ENCODE measurements at regions not wholly inside any gene's neighbourhood (a gene's known extent, or its start where the extent isn't known, plus 50 kb on each side); places are given as distances from the start of the nearest gene placed in this dataset.

DNA sequence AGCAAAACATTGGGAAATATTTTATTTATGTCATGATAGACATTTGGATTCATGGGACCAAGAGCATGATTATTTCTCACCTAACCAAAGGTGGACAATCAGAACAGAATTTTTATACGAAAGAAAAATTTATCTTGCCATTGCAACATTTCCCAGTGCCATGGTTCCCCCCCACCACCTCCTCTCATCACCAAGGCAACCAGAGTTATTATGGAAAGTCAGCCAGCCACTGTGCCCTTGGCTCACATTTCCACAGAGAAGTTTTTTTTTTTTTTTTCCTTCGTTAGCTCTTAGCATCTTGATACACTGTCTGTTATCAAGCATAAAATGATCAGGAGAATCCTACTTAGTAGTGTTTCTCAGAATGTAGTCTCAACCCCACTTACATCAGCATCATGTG, 176.4 kb upstream of the TMTC1 start:
- peaks cover 12% of the 10 kb centered on the region for H3K4me1 Mint-ChIP-seq (ENCODE audit: low read depth)
- peaks cover 12% of the 10 kb centered on the region for H3K9me3 Mint-ChIP-seq (ENCODE audit: low read depth)
- TF ChIP-seq, protein P1, sequence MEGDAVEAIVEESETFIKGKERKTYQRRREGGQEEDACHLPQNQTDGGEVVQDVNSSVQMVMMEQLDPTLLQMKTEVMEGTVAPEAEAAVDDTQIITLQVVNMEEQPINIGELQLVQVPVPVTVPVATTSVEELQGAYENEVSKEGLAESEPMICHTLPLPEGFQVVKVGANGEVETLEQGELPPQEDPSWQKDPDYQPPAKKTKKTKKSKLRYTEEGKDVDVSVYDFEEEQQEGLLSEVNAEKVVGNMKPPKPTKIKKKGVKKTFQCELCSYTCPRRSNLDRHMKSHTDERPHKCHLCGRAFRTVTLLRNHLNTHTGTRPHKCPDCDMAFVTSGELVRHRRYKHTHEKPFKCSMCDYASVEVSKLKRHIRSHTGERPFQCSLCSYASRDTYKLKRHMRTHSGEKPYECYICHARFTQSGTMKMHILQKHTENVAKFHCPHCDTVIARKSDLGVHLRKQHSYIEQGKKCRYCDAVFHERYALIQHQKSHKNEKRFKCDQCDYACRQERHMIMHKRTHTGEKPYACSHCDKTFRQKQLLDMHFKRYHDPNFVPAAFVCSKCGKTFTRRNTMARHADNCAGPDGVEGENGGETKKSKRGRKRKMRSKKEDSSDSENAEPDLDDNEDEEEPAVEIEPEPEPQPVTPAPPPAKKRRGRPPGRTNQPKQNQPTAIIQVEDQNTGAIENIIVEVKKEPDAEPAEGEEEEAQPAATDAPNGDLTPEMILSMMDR (IDR thresholded peaks at IDR 0.05) = no peak
- peaks cover 6% of the 10 kb centered on the region for H3K27me3 Mint-ChIP-seq (ENCODE audit: low read depth)
- no peaks in the 10 kb centered on the region for H3K36me3 Mint-ChIP-seq (ENCODE audit: low read depth)
- peak overlapping the region; percentile 4 for H3K27ac Mint-ChIP-seq (ENCODE audit: unreplicated experiment)
- no peak overlapping the region for H3K4me3 Mint-ChIP-seq (ENCODE audit: unreplicated experiment)
- no peak for DNase-seq (ENCODE audit: low spot score)

DNA sequence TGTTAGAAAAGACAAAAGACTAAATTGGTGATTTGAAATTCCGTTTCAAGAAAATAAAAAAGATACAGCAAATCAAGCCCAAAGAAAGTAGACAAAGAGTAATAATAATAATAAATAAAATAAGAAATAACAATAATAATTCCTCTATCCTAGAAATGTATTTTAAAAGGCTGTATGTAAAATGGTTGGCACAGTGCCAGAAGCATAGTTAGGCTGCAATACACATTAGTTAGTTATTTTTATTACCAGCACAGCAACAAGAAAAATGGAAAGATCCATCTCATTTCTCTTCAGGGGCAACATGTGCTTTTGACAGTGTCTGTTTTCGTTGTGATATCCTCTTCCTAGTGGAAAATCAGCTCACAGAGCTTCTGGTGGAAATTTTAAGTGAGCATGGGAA, 174.1 kb upstream of the TMTC1 start:
- no peak overlapping the region for H3K4me3 Mint-ChIP-seq (ENCODE audit: unreplicated experiment)
- TF ChIP-seq, protein P1 (IDR thresholded peaks at IDR 0.05) = no peak
- no peak for DNase-seq (ENCODE audit: low spot score)
- no peaks in the 10 kb centered on the region for H3K36me3 Mint-ChIP-seq (ENCODE audit: low read depth)
- H3K27ac Mint-ChIP-seq (ENCODE audit: unreplicated experiment) = no peak overlapping the region
- H3K27me3 Mint-ChIP-seq (ENCODE audit: low read depth) = no peaks in the 10 kb centered on the region
- H3K4me1 Mint-ChIP-seq (ENCODE audit: low read depth) = peaks cover 12% of the 10 kb centered on the region
- H3K9me3 Mint-ChIP-seq (ENCODE audit: low read depth) = peaks cover 13% of the 10 kb centered on the region

DNA sequence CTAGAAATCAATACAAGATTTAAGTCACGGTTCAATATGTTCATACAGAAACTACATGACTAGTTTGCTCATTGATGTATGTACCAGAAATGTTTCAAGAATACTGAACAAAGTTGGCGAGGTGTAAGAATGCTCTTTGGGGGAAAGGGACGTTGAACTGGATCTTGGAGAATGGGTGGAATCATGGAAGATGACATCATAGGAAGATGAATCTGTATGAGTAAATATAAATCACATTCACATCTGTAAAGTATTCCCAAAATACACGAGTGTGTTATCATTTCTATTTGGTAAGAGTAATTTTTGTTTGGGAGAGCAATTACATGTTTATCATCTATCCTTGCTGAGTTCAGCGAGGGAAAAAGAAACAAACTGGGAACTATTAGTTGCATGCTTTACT, 162.2 kb upstream of the TMTC1 start:
- no peak overlapping the region for H3K27ac Mint-ChIP-seq (ENCODE audit: unreplicated experiment)
- peaks cover 16% of the 10 kb centered on the region for H3K4me1 Mint-ChIP-seq (ENCODE audit: low read depth)
- no peak overlapping the region for H3K4me3 Mint-ChIP-seq (ENCODE audit: unreplicated experiment)
- TF ChIP-seq, protein P1 (IDR thresholded peaks at IDR 0.05) = no peak
- no peak for DNase-seq (ENCODE audit: low spot score)
- H3K9me3 Mint-ChIP-seq (ENCODE audit: low read depth) = peaks cover 2% of the 10 kb centered on the region
- H3K36me3 Mint-ChIP-seq (ENCODE audit: low read depth) = peaks cover 1% of the 10 kb centered on the region
- peaks cover 7% of the 10 kb centered on the region for H3K27me3 Mint-ChIP-seq (ENCODE audit: low read depth)

DNA sequence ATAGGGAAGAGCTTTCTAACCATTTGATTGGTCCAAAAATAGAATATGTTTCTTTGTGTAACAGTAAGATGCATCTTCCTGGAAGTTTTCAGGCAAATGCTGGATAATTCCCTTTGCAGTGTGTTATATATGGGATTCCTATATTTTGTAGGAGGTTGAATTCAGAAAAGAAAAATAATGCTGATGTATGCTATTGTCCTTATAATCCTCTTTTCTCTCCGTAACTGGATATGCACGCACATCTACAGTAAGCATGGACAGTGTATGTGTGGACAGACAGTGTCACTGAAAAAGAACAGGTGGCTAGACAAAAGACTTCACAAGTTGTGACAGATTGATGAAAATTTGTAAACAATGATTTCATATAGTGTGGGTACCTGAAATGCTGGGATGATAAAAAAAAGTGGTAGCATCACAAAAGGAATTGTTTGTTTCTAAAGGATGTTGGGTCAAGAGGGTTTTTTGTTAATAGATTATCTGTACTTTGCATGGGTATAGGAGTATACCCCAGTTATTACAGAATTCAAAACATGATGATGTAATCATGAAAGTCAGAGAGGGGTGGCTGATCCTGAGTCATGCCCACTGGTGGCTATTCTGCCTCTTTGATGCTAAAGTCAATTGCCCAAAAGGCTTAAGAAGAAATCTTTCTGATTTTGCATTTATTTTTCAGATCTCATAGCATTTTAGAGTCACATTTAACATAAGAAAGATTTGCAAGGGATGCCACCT, 160.7 kb upstream of the TMTC1 start:
- no peak overlapping the region for H3K4me3 Mint-ChIP-seq (ENCODE audit: unreplicated experiment)
- peaks cover 6% of the 10 kb centered on the region for H3K36me3 Mint-ChIP-seq (ENCODE audit: low read depth)
- DNase-seq (ENCODE audit: low spot score) = no peak
- no peak overlapping the region for H3K27ac Mint-ChIP-seq (ENCODE audit: unreplicated experiment)
- TF ChIP-seq, protein P1 (IDR thresholded peaks at IDR 0.05) = no peak
- H3K9me3 Mint-ChIP-seq (ENCODE audit: low read depth) = peaks cover 7% of the 10 kb centered on the region
- H3K4me1 Mint-ChIP-seq (ENCODE audit: low read depth) = peaks cover 16% of the 10 kb centered on the region
- peaks cover 4% of the 10 kb centered on the region for H3K27me3 Mint-ChIP-seq (ENCODE audit: low read depth)

DNA sequence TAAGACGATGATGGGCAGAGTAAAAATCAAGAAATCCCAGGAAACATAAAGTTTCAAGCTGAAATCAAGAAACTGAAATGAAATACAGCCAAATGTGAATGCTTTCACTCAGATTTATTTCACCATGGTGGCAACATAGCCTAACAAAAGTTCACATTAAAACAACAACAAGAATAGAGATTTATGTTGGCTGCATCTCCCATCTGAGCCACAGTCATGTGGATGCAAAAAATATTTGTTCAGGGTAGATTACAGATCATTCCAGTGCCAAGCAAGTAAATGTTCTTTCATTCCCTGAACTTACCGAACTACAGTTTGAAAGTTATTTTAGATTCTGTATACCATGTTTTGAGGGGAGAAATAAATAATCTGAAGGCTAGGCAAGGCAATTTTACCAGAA, 159.9 kb upstream of the TMTC1 start:
- TF ChIP-seq, protein P1 (IDR thresholded peaks at IDR 0.05) = no peak
- no peak overlapping the region for H3K4me3 Mint-ChIP-seq (ENCODE audit: unreplicated experiment)
- peaks cover 4% of the 10 kb centered on the region for H3K27me3 Mint-ChIP-seq (ENCODE audit: low read depth)
- H3K27ac Mint-ChIP-seq (ENCODE audit: unreplicated experiment) = peak overlapping the region; percentile 34
- peaks cover 16% of the 10 kb centered on the region for H3K4me1 Mint-ChIP-seq (ENCODE audit: low read depth)
- H3K36me3 Mint-ChIP-seq (ENCODE audit: low read depth) = peaks cover 6% of the 10 kb centered on the region
- peaks cover 7% of the 10 kb centered on the region for H3K9me3 Mint-ChIP-seq (ENCODE audit: low read depth)
- no peak for DNase-seq (ENCODE audit: low spot score)
